Right hindlimb (tissue), 1 donor: ENCODE measurements at regions not wholly inside any gene's neighbourhood (a gene's known extent, or its start where the extent isn't known, plus 50 kb on each side); places are given as distances from the start of the nearest gene placed in this dataset.
"Not testable (repeated sequence)": the region's sequence is repeated elsewhere in the genome, so short reads cannot be mapped to it uniquely, and the experiment has no call there.

ENCODE experiments used
- DNase-seq: peaks from one replicate; pipeline ENCODE4 v3.0.0-alpha.2; 2018

- no peak for DNase-seq
Observed at GRCh38 chr4:81756042-81756441, 284.3 kb upstream of the RASGEF1B start.

- no peak for DNase-seq
Observed at GRCh38 chr4:81754169-81754568, 282.5 kb upstream of the RASGEF1B start.

GRCh38 chr4:81751531-81752289 is 280.0 kb upstream of the RASGEF1B start:
- DNase-seq = no peak

GRCh38 chr4:81747242-81747930 is 275.7 kb upstream of the RASGEF1B start:
- no peak for DNase-seq

- DNase-seq = no peak
Observed at GRCh38 chr4:81746773-81747172, 275.1 kb upstream of the RASGEF1B start.

- DNase-seq = no peak
Observed at GRCh38 chr4:81746071-81746470, 274.4 kb upstream of the RASGEF1B start.

GRCh38 chr4:81745050-81745449 is 273.3 kb upstream of the RASGEF1B start:
- no peak for DNase-seq

GRCh38 chr4:81743731-81744435 is 272.2 kb upstream of the RASGEF1B start:
- DNase-seq = no peak

- DNase-seq = no peak
Observed at GRCh38 chr4:81740487-81740886, 268.8 kb upstream of the RASGEF1B start.

- no peak for DNase-seq
Observed at GRCh38 chr4:81738891-81739290, 267.2 kb upstream of the RASGEF1B start.

GRCh38 chr4:81737865-81738559 is 266.3 kb upstream of the RASGEF1B start:
- DNase-seq = no peak

- no peak for DNase-seq
Observed at GRCh38 chr4:81736324-81736723, 264.6 kb upstream of the RASGEF1B start.

- no peak for DNase-seq
Observed at GRCh38 chr4:81732980-81733379, 261.3 kb upstream of the RASGEF1B start.

GRCh38 chr4:81724925-81725329 is 253.2 kb upstream of the RASGEF1B start:
- DNase-seq = peak; percentile 52

GRCh38 chr4:81723927-81724587 is 252.3 kb upstream of the RASGEF1B start:
- DNase-seq = no peak

GRCh38 chr4:81723019-81723884 is 251.5 kb upstream of the RASGEF1B start:
- DNase-seq = no peak

GRCh38 chr4:81722290-81722851 is 250.7 kb upstream of the RASGEF1B start:
- peak; percentile 57 for DNase-seq

GRCh38 chr4:81715757-81716156 is 244.1 kb upstream of the RASGEF1B start:
- DNase-seq = no peak

- not testable (repeated sequence) for DNase-seq
Observed at GRCh38 chr4:81715357-81715756, 243.7 kb upstream of the RASGEF1B start.

GRCh38 chr4:81714291-81714690 is 242.6 kb upstream of the RASGEF1B start:
- no peak for DNase-seq

GRCh38 chr4:81712714-81713113 is 241.0 kb upstream of the RASGEF1B start:
- DNase-seq = no peak
